ENCODE measurements at regions not wholly inside any gene's neighbourhood (a gene's known extent, or its start where the extent isn't known, plus 50 kb on each side); places are given as distances from the start of the nearest gene placed in this dataset.

- no peaks in the 10 kb centered on the region for H3K36me3 Mint-ChIP-seq
- ATAC-seq (ENCODE audit: low read depth) = no peak
- H3K4me1 Mint-ChIP-seq = no peaks in the 10 kb centered on the region
Observed at GRCh38 chr15:95111969-95112368, 880.6 kb downstream of the MCTP2 start.

DNA sequence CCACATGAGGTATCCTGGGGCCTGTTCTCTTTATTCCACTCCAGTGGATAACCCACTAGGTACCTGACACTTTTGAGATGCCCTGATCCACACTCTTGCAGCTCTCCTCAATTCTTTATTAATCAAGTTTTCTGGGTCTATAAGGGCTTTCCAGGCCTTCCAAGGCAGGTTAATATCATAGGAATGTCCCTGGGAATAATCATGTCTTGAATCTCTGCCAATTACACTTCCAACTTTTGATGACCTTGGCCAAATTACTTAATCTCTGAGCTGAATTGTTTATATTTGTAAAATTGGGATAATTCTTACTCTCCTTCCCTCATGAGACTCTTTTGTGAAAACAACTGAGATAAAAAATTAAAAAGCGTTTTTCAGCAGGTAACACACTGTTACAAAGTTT, 881.7 kb downstream of the MCTP2 start:
- DNase-seq (no peak), ATAC-seq (ENCODE audit: low read depth) (no peak)
- Mint-ChIP-seq H3K27ac (no peak overlapping the region), H3K9me3 (no peaks in the 10 kb centered on the region), H3K27me3 (no peaks in the 10 kb centered on the region), H3K4me3 (no peak overlapping the region), H3K36me3 (no peaks in the 10 kb centered on the region), H3K4me1 (no peaks in the 10 kb centered on the region)
- POLR2A ChIA-PET = no interaction called here

More at GRCh38 chr15:95111969-95112368, 880.6 kb downstream of the MCTP2 start:
- no peak overlapping the region for H3K4me3 Mint-ChIP-seq
- H3K27me3 Mint-ChIP-seq = no peaks in the 10 kb centered on the region
- no peak for DNase-seq
- no peak overlapping the region for H3K27ac Mint-ChIP-seq
- peaks cover 2% of the 10 kb centered on the region for H3K9me3 Mint-ChIP-seq
- POLR2A ChIA-PET = no interaction called here

DNA sequence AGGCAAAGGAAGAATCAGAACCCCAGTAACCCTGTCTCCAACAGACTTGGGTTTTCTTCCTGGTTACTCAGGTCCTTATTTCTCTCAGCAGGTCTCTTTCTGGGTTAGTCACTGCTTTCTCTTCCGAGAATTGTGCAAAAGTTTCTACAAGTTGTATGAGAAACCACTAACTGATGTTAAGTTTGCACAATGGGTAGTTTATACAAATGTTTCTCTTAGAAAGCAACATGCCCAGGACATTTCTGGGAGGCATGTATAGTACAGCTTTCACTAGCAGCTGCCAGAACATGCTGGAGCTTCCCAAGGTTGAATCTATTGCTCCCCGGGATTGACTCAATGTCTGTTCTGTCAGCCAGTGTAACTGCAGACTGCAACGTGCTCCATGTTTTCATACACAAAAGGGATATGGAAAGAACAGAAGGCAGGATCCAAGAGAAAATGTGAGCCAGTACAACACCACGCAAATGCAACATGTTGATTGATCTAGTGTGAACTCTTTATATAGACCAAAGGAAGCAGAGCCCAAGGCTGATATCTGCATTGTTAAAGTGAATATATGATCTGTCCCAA, 887.8 kb downstream of the MCTP2 start:
- no peaks in the 10 kb centered on the region for H3K27me3 Mint-ChIP-seq
- no peaks in the 10 kb centered on the region for H3K36me3 Mint-ChIP-seq
- H3K9me3 Mint-ChIP-seq = no peaks in the 10 kb centered on the region
- no peak for DNase-seq
- no peaks in the 10 kb centered on the region for H3K4me1 Mint-ChIP-seq
- ATAC-seq (ENCODE audit: low read depth) = no peak
- no peak overlapping the region for H3K4me3 Mint-ChIP-seq
- POLR2A ChIA-PET = no interaction called here
- H3K27ac Mint-ChIP-seq = no peak overlapping the region

- no peak for DNase-seq
- ATAC-seq (ENCODE audit: low read depth) = no peak
- Mint-ChIP-seq H3K36me3 (no peaks in the 10 kb centered on the region), H3K4me3 (no peak overlapping the region), H3K4me1 (no peaks in the 10 kb centered on the region), H3K27ac (no peak overlapping the region), H3K27me3 (no peaks in the 10 kb centered on the region), H3K9me3 (no peaks in the 10 kb centered on the region)
- POLR2A ChIA-PET = no interaction called here
Observed at GRCh38 chr15:95120595-95120994, 889.2 kb downstream of the MCTP2 start.

- Mint-ChIP-seq H3K36me3 (no peaks in the 10 kb centered on the region), H3K4me1 (no peaks in the 10 kb centered on the region), H3K4me3 (no peak overlapping the region), H3K27me3 (no peaks in the 10 kb centered on the region), H3K9me3 (no peaks in the 10 kb centered on the region), H3K27ac (no peak overlapping the region)
- no peak for ATAC-seq (ENCODE audit: low read depth)
- POLR2A ChIA-PET = no interaction called here
- DNase-seq = no peak
Observed at GRCh38 chr15:95121191-95121590, 889.8 kb downstream of the MCTP2 start.

DNA sequence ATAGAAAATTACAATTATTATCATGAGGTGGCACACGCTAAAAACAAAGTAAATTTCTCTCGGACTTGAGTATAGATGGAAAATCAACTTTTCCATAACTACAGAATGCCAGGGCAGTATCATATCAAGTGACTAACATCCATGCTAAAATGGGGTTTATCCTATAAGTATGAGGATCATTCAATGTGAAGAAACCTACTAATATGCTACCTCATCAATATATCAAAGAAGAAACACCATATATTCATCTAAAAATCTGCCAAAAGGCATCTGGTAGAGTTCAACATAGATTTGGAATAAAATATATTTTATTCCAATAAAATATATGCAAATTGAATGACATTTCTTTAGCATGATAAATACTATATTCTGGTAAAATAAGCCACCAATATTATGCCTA, 894.4 kb downstream of the MCTP2 start:
- POLR2A ChIA-PET = no interaction called here
- Mint-ChIP-seq H3K36me3 (no peaks in the 10 kb centered on the region), H3K4me1 (no peaks in the 10 kb centered on the region), H3K27me3 (no peaks in the 10 kb centered on the region), H3K27ac (no peak overlapping the region), H3K9me3 (no peaks in the 10 kb centered on the region), H3K4me3 (no peak overlapping the region)
- ATAC-seq (ENCODE audit: low read depth) (no peak), DNase-seq (no peak)

DNA sequence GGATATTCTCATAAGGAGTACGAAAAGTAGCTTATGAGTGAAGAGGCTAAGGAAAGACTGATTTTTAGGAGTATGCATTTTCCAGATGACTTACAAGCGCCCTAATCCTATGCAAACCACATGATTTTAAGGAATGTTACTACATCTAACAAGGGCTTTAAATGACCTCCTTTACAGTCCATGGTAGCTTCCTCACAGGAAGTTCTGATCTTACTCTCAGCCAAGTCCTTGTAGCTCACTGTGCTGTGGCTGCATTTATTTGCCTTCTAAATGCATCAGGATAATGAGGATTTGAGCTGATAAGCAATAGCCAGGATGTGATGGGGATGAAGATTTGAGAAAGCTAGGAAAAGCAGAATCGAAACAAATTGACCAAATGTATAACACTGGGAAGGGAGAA, 896.0 kb downstream of the MCTP2 start:
- no peak for DNase-seq
- ATAC-seq (ENCODE audit: low read depth) = no peak
- no peaks in the 10 kb centered on the region for H3K27me3 Mint-ChIP-seq
- H3K27ac Mint-ChIP-seq = no peak overlapping the region
- no peaks in the 10 kb centered on the region for H3K36me3 Mint-ChIP-seq
- no peaks in the 10 kb centered on the region for H3K9me3 Mint-ChIP-seq
- H3K4me1 Mint-ChIP-seq = no peaks in the 10 kb centered on the region
- H3K4me3 Mint-ChIP-seq = no peak overlapping the region
- POLR2A ChIA-PET = no interaction called here

GRCh38 chr15:95129574-95129973, 898.2 kb downstream of the MCTP2 start:
- ATAC-seq (ENCODE audit: low read depth) = no peak
- Mint-ChIP-seq H3K4me1 (no peaks in the 10 kb centered on the region), H3K36me3 (no peaks in the 10 kb centered on the region), H3K27me3 (no peaks in the 10 kb centered on the region), H3K27ac (no peak overlapping the region), H3K9me3 (no peaks in the 10 kb centered on the region), H3K4me3 (no peak overlapping the region)
- POLR2A ChIA-PET = no interaction called here
- no peak for DNase-seq

GRCh38 chr15:95131131-95131556, 899.8 kb downstream of the MCTP2 start:
- ATAC-seq (ENCODE audit: low read depth) (no peak), DNase-seq (no peak)
- peaks cover 2% of the 10 kb centered on the region for H3K27me3 Mint-ChIP-seq
- no peaks in the 10 kb centered on the region for H3K36me3 Mint-ChIP-seq
- H3K4me3 Mint-ChIP-seq = no peak overlapping the region
- no peak overlapping the region for H3K27ac Mint-ChIP-seq
- H3K4me1 Mint-ChIP-seq = no peaks in the 10 kb centered on the region
- POLR2A ChIA-PET = no interaction called here
- H3K9me3 Mint-ChIP-seq = no peaks in the 10 kb centered on the region

DNA sequence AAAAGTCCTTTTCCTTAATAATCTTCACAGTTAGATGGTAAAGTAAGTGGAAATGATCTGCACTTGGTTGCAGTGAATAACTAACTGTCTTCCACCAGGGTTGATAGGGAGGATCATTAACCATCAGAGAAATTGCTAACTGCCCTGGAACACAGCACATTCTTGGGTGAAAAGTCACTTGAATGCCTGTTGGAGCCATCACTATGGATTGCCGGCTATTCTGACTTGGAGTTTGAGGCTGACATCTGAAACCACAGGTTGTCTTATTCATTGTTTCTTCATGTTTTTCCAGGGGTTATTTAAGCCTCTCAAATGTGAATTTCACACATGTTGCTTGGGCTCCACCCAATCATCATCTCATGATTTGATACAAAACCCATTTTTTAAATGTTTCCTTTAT, 901.4 kb downstream of the MCTP2 start:
- Mint-ChIP-seq H3K36me3 (no peaks in the 10 kb centered on the region), H3K9me3 (no peaks in the 10 kb centered on the region)

DNA sequence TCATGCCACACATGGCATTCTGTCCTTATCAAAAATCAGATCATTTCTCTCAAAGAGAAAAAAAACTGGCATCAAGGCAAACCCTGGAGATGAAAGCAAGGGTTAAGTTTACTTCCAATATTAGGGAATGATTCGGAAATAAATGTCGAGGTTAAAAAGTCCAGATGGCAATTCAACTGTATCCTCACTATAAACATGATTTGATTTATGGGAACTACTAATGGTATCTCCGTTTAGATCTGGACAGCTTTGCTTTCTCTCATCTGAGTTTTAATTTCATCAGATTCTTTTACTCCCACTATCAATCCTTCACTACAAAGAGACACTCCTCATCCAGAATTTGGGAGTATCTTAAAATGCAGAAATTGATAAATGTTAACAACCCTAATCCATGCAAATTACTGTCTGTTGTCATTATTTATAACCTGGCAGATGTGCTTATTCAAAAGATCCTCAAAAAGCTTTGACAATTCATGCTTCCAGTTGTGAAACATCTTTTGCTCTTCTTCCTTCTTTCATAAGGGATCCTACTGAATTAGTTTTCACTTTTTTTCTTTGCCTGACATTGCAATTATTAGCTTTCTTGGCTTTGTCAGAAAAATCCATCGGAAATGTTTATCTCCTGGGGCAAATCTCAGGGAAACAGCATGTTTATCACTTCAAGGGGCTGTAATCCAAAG, 903.2 kb downstream of the MCTP2 start:
- no peak overlapping the region for H3K27ac Mint-ChIP-seq
- no peaks in the 10 kb centered on the region for H3K36me3 Mint-ChIP-seq
- POLR2A ChIA-PET = no interaction called here
- ATAC-seq (ENCODE audit: low read depth) (no peak), DNase-seq (no peak)
- H3K9me3 Mint-ChIP-seq = no peaks in the 10 kb centered on the region
- H3K4me1 Mint-ChIP-seq = no peaks in the 10 kb centered on the region
- peaks cover 2% of the 10 kb centered on the region for H3K27me3 Mint-ChIP-seq
- no peak overlapping the region for H3K4me3 Mint-ChIP-seq

More for the DNA sequence above, 901.4 kb downstream of the MCTP2 start:
- DNase-seq (no peak), ATAC-seq (ENCODE audit: low read depth) (no peak)
- POLR2A ChIA-PET = no interaction called here
- Mint-ChIP-seq H3K27me3 (peaks cover 2% of the 10 kb centered on the region), H3K27ac (no peak overlapping the region), H3K4me3 (no peak overlapping the region), H3K4me1 (no peaks in the 10 kb centered on the region)

DNA sequence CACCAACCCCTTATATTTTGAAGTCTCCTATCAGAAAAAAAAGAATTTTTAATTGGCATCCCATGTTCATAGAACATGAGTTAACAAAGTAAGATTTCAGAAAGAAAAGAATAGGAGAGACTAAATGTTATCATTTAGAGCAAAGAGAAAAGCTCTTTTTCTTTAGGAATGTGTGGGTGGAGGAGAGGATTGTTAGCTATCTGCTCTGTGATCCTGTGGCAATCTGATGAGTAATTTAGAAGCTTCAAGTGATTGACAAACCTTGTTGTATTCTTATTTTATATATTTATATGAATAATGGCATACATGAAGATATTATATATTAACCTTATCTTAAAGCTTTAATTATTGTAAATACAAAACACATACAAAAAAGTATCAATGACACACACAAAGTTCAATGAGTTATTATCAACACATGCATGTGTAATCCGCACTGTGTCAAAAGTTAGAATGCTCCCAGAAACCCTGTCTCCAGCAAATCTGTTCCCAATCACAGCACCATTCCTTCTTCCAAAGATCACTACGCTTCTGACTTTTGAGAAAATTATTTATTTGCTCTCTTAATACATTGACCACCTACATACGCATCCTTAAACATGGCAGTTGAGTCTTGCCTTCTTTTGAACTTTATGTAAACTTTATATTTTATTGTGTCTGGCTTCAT, 907.4 kb downstream of the MCTP2 start:
- ATAC-seq (ENCODE audit: low read depth) = no peak
- H3K27ac Mint-ChIP-seq = no peak overlapping the region
- no peak for DNase-seq
- no peaks in the 10 kb centered on the region for H3K9me3 Mint-ChIP-seq
- POLR2A ChIA-PET = no interaction called here
- no peaks in the 10 kb centered on the region for H3K36me3 Mint-ChIP-seq
- H3K4me1 Mint-ChIP-seq = no peaks in the 10 kb centered on the region
- H3K27me3 Mint-ChIP-seq = peaks cover 2% of the 10 kb centered on the region
- no peak overlapping the region for H3K4me3 Mint-ChIP-seq

GRCh38 chr15:95141486-95141885, 910.1 kb downstream of the MCTP2 start:
- Mint-ChIP-seq H3K9me3 (no peaks in the 10 kb centered on the region), H3K27me3 (no peaks in the 10 kb centered on the region), H3K4me3 (no peak overlapping the region), H3K4me1 (no peaks in the 10 kb centered on the region), H3K36me3 (no peaks in the 10 kb centered on the region), H3K27ac (no peak overlapping the region)
- POLR2A ChIA-PET = no interaction called here
- DNase-seq = no peak
- ATAC-seq (ENCODE audit: low read depth) = no peak

- Mint-ChIP-seq H3K27ac (no peak overlapping the region), H3K27me3 (no peaks in the 10 kb centered on the region), H3K4me1 (no peaks in the 10 kb centered on the region), H3K4me3 (no peak overlapping the region), H3K9me3 (no peaks in the 10 kb centered on the region), H3K36me3 (no peaks in the 10 kb centered on the region)
- ATAC-seq (ENCODE audit: low read depth) = no peak
- no peak for DNase-seq
- POLR2A ChIA-PET = no interaction called here
Observed at GRCh38 chr15:95142531-95142930, 911.2 kb downstream of the MCTP2 start.
